Tibial artery (tissue), 4 donors: ENCODE measurements at regions not wholly inside any gene's neighbourhood (a gene's known extent, or its start where the extent isn't known, plus 50 kb on each side); places are given as distances from the start of the nearest gene placed in this dataset.
"Not testable (repeated sequence)": the region's sequence is repeated elsewhere in the genome, so short reads cannot be mapped to it uniquely, and the experiment has no call there.

Source experiments
- DNase-seq, 2 donors: peaks; one replicate each; pipeline ENCODE4 v3.0.0-alpha.2; 2019
- H3K27ac ChIP-seq, 2 donors: fragments of 200-600 bp; sonication (generic) in 1 of 2; 1 replicate in 1 of 2; 2 replicates in 1 of 2; pipeline ENCODE4 v1.5.1; 2018 to 2019; ENCODE audit warnings: mild to moderate bottlenecking in 1 of 2
- H3K27me3 ChIP-seq, 2 donors: fragments of 200-600 bp; sonication (generic) in 1 of 2; one replicate each; pipeline versions ENCODE4 v1.5.1 to v1.6.0; 2016 to 2019
- H3K36me3 ChIP-seq, 3 donors: fragments of 200-600 bp; sonication (generic) in 2 of 3; one replicate each; pipeline ENCODE4 v1.5.1; 2016 to 2019; ENCODE audit warnings: mild to moderate bottlenecking in 2 of 3
- H3K4me1 ChIP-seq, 4 donors: fragments of 200-600 bp; sonication (generic) in 2 of 4; 1 replicate in 3 of 4; 2 replicates in 1 of 4; pipeline ENCODE4 v1.5.1; 2016 to 2019
- H3K4me3 ChIP-seq, 2 donors: fragments of 200-600 bp; sonication (generic) in 1 of 2; 1 replicate in 1 of 2; 2 replicates in 1 of 2; pipeline ENCODE4 v1.5.1; 2018 to 2019; ENCODE audit warnings: mild to moderate bottlenecking in 2 of 2
- H3K9me3 ChIP-seq, 3 donors: fragments of 200-600 bp; sonication (generic) in 1 of 3; one replicate each; pipeline ENCODE4 v1.5.1; 2016 to 2019
- CTCF ChIP-seq, 2 experiments: fragments of 200-600 bp in 1 of 2; fragments of 450-650 bp in 1 of 2; IDR thresholded peaks; one replicate each; pipeline ENCODE4 v1.5.1; 2017 to 2019; ENCODE audit warnings: antibody characterized with exemption in 2 of 2, mild to moderate bottlenecking in 1 of 2, moderate library complexity in 1 of 2
- intact Hi-C: fragments of 100-400 bp; cut with DNase I; formaldehyde crosslinking; loops from one replicate; pipeline ENCODE4 v1.15.0; 2023; ENCODE audit warnings: low total_unique reads

- intact Hi-C loops = no loop called here
- no peak for DNase-seq
- no peaks in the 10 kb centered on the region for H3K36me3 ChIP-seq
- no peaks in the 10 kb centered on the region for H3K27me3 ChIP-seq
- no peak for TF ChIP-seq CTCF (IDR thresholded peaks at IDR 0.05)
- H3K4me1 ChIP-seq = peaks cover 0 to 19% (median 7%) of the 10 kb centered on the region in 4 donors
- no peak overlapping the region for H3K4me3 ChIP-seq
- H3K27ac ChIP-seq = no peak overlapping the region
- peaks cover 0 to 12% (median 9%) of the 10 kb centered on the region in 3 donors for H3K9me3 ChIP-seq
These were observed 154.9 kb downstream of the ALDH8A1 start for GRCh38 chr6:134795001-134795400.

- intact Hi-C loops, H3K4me3 ChIP-seq, H3K27me3 ChIP-seq, H3K36me3 ChIP-seq, H3K27ac ChIP-seq, DNase-seq: not testable (repeated sequence)
- Histone ChIP-seq H3K4me1 (peaks cover 0 to 10% (median 5%) of the 10 kb centered on the region in 4 donors), H3K9me3 (peaks cover 0 to 12% (median 9%) of the 10 kb centered on the region in 3 donors)
These were observed 158.6 kb downstream of the ALDH8A1 start for GRCh38 chr6:134791243-134791843.

- Histone ChIP-seq H3K9me3 (peaks cover 0 to 12% (median 9%) of the 10 kb centered on the region in 3 donors), H3K27ac (no peak overlapping the region), H3K27me3 (no peaks in the 10 kb centered on the region), H3K36me3 (no peaks in the 10 kb centered on the region), H3K4me3 (no peak overlapping the region), H3K4me1 (no peaks in the 10 kb centered on the region)
- TF ChIP-seq CTCF (IDR thresholded peaks at IDR 0.05) = no peak
- intact Hi-C loops = no loop called here
- DNase-seq = no peak
These were observed 162.5 kb downstream of the ALDH8A1 start for GRCh38 chr6:134787261-134787877.

- peaks cover 0 to 2% (median under 1%) of the 10 kb centered on the region in 3 donors for H3K9me3 ChIP-seq
- no peak overlapping the region for H3K4me3 ChIP-seq
- no peak for DNase-seq
- intact Hi-C loops = no loop called here
- no peaks in the 10 kb centered on the region for H3K4me1 ChIP-seq
- no peaks in the 10 kb centered on the region for H3K36me3 ChIP-seq
- no peak overlapping the region for H3K27ac ChIP-seq
- TF ChIP-seq CTCF (IDR thresholded peaks at IDR 0.05) = no peak
- H3K27me3 ChIP-seq = no peaks in the 10 kb centered on the region
These were observed 165.6 kb downstream of the ALDH8A1 start for GRCh38 chr6:134784336-134784735.

- intact Hi-C loops = no loop called here
- Histone ChIP-seq H3K27me3 (no peaks in the 10 kb centered on the region), H3K27ac (no peak overlapping the region), H3K4me3 (no peak overlapping the region), H3K9me3 (peaks cover 0 to 20% (median 3%) of the 10 kb centered on the region in 3 donors), H3K36me3 (no peaks in the 10 kb centered on the region), H3K4me1 (no peaks in the 10 kb centered on the region)
- DNase-seq = no peak
- TF ChIP-seq CTCF (IDR thresholded peaks at IDR 0.05) = no peak
These were observed 171.5 kb downstream of the ALDH8A1 start for GRCh38 chr6:134778431-134778830.

GRCh38 chr6:134774201-134774638 is 175.7 kb downstream of the ALDH8A1 start:
- intact Hi-C loops = no loop called here
- H3K27me3 ChIP-seq = no peaks in the 10 kb centered on the region
- no peaks in the 10 kb centered on the region for H3K36me3 ChIP-seq
- TF ChIP-seq CTCF (IDR thresholded peaks at IDR 0.05) = no peak
- H3K9me3 ChIP-seq = peaks cover 0 to 16% (median 1%) of the 10 kb centered on the region in 3 donors
- H3K27ac ChIP-seq = no peak overlapping the region
- H3K4me1 ChIP-seq = no peaks in the 10 kb centered on the region
- no peak overlapping the region for H3K4me3 ChIP-seq
- no peak for DNase-seq
